Loucy (cell line): ENCODE measurements at regions not wholly inside any gene's neighbourhood (a gene's known extent, or its start where the extent isn't known, plus 50 kb on each side); places are given as distances from the start of the nearest gene placed in this dataset.

Experiments
- EZH2phosphoT487 ChIP-seq: fragments of 200-600 bp; IDR thresholded peaks from 2 replicates; pipeline ENCODE4 v1.6.1; 2018; ENCODE audit warnings: antibody characterized with exemption, mild to moderate bottlenecking, moderate library complexity, borderline replicate concordance
- TF ChIP-seq, protein P1 (sequence below): fragments of 200-600 bp; sonication (generic); conservative IDR thresholded peaks from 2 replicates; pipeline ENCODE4 v1.5.1; 2014; ENCODE audit warnings: mild to moderate bottlenecking, antibody characterized with exemption, low read length

DNA sequence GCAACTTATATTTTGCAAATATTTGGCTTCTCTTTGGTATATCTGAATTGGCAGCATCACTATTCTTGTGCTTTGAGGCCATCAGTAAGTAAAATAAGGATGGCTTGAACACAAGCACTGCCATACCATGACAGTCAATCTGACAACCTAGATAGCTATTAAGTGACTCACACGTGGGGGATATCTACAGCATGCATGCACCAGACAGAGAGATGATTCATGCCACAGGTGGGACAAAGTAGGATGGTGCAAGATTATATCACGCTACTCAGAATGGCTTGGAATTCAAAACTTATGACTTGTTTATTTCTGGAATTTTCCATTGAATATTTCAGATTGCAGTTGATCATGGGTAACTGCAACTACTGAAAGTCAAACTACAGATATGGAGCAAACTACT is 675.6 kb upstream of the MDGA2 start:
- TF ChIP-seq, protein P1, sequence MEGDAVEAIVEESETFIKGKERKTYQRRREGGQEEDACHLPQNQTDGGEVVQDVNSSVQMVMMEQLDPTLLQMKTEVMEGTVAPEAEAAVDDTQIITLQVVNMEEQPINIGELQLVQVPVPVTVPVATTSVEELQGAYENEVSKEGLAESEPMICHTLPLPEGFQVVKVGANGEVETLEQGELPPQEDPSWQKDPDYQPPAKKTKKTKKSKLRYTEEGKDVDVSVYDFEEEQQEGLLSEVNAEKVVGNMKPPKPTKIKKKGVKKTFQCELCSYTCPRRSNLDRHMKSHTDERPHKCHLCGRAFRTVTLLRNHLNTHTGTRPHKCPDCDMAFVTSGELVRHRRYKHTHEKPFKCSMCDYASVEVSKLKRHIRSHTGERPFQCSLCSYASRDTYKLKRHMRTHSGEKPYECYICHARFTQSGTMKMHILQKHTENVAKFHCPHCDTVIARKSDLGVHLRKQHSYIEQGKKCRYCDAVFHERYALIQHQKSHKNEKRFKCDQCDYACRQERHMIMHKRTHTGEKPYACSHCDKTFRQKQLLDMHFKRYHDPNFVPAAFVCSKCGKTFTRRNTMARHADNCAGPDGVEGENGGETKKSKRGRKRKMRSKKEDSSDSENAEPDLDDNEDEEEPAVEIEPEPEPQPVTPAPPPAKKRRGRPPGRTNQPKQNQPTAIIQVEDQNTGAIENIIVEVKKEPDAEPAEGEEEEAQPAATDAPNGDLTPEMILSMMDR, result no peak
- no peak for TF ChIP-seq EZH2phosphoT487
